ENCODE measurements at regions not wholly inside any gene's neighbourhood (a gene's known extent, or its start where the extent isn't known, plus 50 kb on each side); places are given as distances from the start of the nearest gene placed in this dataset.

- in situ Hi-C loops (cut with MboI) (no loop called here), intact Hi-C loops (cut with micrococcal nuclease; ENCODE audit: unreplicated experiment) (no loop called here)
- 0% methylated on average over 2 of the region's 2 CpGs for WGBS (ENCODE audit: insufficient coverage, insufficient replicate concordance, low lambda C conversion rate, missing lambda C conversion rate)
- Histone ChIP-seq H2AFZ (ENCODE audit: control insufficient read depth, low read depth, low read length) (no peak overlapping the region), H3K27me3 (replicated peaks in 1 of 2; ENCODE audit: control insufficient read depth in 2 of 2, insufficient read depth in 2 of 2, low read length in 1 of 2) (no peaks in the 10 kb centered on the region), H4K20me1 (ENCODE audit: control insufficient read depth, insufficient read depth) (no peaks in the 10 kb centered on the region), H3K36me3 (ENCODE audit: control insufficient read depth in 2 of 2, insufficient read depth in 2 of 2, low read length in 1 of 2) (no peaks in the 10 kb centered on the region), H3K4me1 (ENCODE audit: control insufficient read depth, insufficient read depth, low read length) (no peaks in the 10 kb centered on the region), H3K27ac (ENCODE audit: control insufficient read depth, insufficient read depth) (no peak overlapping the region), H3K9me3 (replicated peaks; ENCODE audit: control insufficient read depth, insufficient read depth, low read length) (no peaks in the 10 kb centered on the region), H3K4me2 (ENCODE audit: control insufficient read depth, insufficient read depth) (no peak overlapping the region), H3K9ac (ENCODE audit: control insufficient read depth, insufficient read depth, low read length) (no peak overlapping the region), H3K79me2 (ENCODE audit: control insufficient read depth, insufficient read depth, low read length) (no peaks in the 10 kb centered on the region), H3K4me3 (no peak overlapping the region)
- no peak for TF ChIP-seq KAT2A (conservative IDR thresholded peaks at IDR 0.05; ENCODE audit: control insufficient read depth, low read depth, low read length)
- TF ChIP-seq SP1 (IDR thresholded peaks at IDR 0.05; ENCODE audit: low read depth, low read length), result no peak
- TF ChIP-seq ZSCAN29 (IDR thresholded peaks at IDR 0.05), result no peak
- TF ChIP-seq PAX8 (IDR thresholded peaks at IDR 0.05), result no peak
- TF ChIP-seq ZBTB11 (CRISPR knock-in tag; IDR thresholded peaks at IDR 0.05), result no peak
- TF ChIP-seq BRCA1 (IDR thresholded peaks at IDR 0.05; ENCODE audit: low read depth, low read length), result no peak
- TF ChIP-seq LARP7 (IDR thresholded peaks at IDR 0.05), result no peak
- TF ChIP-seq PBX3 (IDR thresholded peaks at IDR 0.05; ENCODE audit: insufficient replicate concordance, low read depth, low read length), result no peak
- TF ChIP-seq CBX5 (IDR thresholded peaks at IDR 0.05; ENCODE audit: low read depth), result no peak
- no peak for TF ChIP-seq YY1 (IDR thresholded peaks at IDR 0.05; ENCODE audit: low read depth, low read length)
- TF ChIP-seq FOXM1 (IDR thresholded peaks at IDR 0.05; ENCODE audit: low read depth, low read length), result no peak
- no peak for TF ChIP-seq HCFC1 (IDR thresholded peaks at IDR 0.05; ENCODE audit: low read length)
- TF ChIP-seq RB1 (IDR thresholded peaks at IDR 0.05; ENCODE audit: borderline replicate concordance), result no peak
- TF ChIP-seq ZBTB4 (CRISPR knock-in tag; IDR thresholded peaks at IDR 0.05), result no peak
- no peak for TF ChIP-seq BACH1 (IDR thresholded peaks at IDR 0.05; ENCODE audit: borderline replicate concordance)
- no peak for TF ChIP-seq ATF7 (IDR thresholded peaks at IDR 0.05; ENCODE audit: low read depth)
- RAD21 ChIA-PET (ENCODE audit: unreplicated experiment), result no interaction called here
- SMC1A ChIA-PET (ENCODE audit: uncharacterized antibody, unreplicated experiment), result no interaction called here
- CTCF ChIA-PET, result no interaction called here
- DNase-seq (ENCODE audit: low read depth, low spot score), result no peak
- FAIRE-seq, result no peak
- POLR2A ChIA-PET, result no interaction called here
- BruUV-seq (replicated peaks), result no TSS peak
- no peak for ATAC-seq
Measured at GRCh38 chr4:119748853-119749252, 120.2 kb upstream of the PDE5A start.

Measured in GM12878 (cell line).